DMS53 treated with DMSO at 0.1 percent for 48 hours (cell line): ENCODE measurements at regions not wholly inside any gene's neighbourhood (a gene's known extent, or its start where the extent isn't known, plus 50 kb on each side); places are given as distances from the start of the nearest gene placed in this dataset.
A peak's percentile ranks its signal among the peaks of the same experiment; 100 is the strongest.

Source experiments
- DNase-seq: peaks from one replicate; lab custom pipeline; 2025; ENCODE audit not compliant: unreplicated experiment; lab: John Stamatoyannopoulos, UW

DNA sequence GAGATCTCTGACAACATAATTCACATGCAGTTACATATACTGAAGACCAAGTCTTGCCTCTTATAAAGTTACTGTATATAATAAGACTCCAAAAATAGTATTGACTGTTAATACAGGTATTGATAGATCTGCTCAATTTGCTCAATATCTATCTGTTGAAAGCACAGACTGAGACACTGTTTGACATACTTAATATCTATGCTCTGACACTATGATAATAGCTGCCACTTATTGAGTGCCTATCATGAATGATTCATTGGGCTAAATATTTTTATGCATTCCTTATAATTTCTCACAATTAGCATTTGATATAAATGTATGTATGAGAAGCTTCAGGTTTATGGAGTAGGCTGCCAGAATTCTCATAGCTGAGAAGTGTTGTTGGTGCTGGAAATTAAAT is 1600.9 kb upstream of the IGFBP7 start:
- no peak for DNase-seq

DNA sequence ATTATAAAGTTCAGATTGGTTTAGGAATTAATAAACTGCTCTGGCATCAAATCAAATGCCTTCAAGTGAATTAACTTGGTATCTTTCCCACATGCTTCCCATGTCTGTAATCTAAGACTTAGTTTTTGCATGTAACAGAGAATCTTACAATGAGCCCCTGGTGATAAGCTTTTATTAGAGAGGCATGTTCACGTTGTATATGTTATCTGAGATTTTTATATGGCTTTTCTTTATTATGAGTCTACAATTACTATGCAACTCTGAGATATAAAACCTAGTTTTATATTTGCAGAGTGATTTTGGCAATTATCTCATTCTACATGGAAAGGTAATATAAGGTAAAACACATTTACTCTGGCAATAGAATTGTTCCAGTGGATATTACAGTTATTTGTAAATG is 1578.4 kb upstream of the IGFBP7 start:
- DNase-seq: no peak

DNA sequence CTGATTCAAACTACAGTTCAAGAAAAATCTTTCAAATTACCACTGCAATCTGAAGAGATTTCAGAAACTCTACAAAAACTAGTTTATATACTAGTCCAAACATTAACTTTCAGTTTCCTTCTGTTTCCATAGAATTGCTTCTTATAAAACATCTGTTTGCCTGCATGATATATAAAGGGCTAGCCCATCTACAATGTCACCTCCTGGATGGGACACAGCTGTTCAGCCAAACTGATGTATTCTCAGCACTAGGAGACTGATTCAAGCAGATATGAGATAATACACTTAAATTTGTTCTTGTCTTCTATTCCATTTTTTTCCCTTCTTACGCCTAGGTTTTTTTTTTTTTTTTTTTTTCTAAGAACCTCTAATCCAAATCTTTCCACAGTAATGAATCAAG is 1569.7 kb upstream of the IGFBP7 start:
- DNase-seq: no peak

DNA sequence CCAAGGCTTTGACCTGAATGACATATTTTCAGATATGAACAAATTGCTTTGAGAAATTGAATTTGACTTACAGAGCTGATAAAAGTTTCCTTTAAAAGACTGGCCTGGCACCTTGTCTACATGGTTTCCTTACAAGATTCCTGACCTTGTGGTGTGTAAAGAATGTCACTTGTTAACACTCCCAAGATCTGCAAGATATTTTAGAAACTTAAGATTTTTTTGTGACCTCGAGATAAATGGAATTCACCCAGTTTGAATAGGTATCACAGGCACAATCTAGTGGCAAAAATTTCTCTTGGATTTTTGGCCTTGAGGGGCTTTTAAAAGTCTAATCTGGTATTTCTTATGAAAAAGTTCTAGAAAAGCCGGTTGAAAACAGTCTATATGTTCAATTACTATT is 1568.9 kb upstream of the IGFBP7 start:
- DNase-seq: no peak

DNA sequence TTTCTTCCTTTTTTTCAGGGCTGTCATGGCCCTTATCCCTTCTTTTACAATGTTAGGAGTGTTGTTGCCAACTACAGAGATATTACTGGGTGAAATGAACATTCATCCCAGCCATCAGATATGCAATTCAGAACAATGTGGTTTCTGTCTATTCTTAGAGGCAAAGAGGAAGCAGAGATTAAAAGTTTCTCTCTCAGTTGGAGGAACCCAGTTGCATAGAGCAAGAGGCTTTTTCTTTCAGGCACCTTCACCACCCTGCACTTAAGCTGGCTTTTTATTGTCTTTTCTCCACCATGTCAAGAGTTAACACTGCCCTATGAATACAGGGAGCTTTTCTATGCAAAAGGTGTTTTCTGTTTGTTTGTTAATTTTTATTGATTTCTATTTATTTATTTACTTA is 1559.6 kb upstream of the IGFBP7 start:
- DNase-seq: no peak

DNA sequence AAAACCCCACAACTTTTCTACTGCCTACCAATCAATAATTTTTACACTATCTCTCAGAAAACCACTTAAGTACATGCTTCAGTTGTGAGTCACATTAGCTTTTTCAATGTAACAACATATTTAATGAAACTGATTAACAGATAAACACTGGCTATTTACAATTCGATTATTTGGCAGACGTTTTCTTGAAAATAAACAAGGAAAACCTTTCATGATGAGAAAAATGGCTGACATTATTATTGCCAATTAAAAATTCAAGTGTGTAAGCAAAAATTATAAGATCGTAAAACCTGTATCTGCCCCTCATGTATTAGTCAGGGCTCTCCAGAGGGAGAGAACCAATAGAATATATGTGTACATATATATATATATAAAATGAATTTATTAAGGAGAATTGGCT is 1555.5 kb upstream of the IGFBP7 start:
- no peak for DNase-seq

DNA sequence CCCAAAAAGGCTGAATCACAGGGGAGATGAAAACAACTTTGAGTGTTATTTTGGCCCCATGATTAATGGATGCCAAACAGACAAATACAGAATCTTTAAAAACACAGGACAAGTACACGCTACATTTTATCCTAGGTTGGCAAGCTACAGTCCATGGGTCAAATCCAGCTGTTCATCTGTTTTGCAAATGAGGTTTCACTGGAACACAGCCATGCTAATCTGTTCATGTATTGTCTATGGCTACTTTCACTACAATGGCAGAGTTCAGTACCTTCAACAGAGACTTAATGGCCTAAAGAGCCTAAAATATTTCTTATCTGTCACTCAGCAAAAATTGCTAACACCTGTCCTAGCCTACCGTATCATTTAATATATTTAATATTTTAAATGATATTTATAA is 1548.5 kb upstream of the IGFBP7 start:
- no peak for DNase-seq

DNA sequence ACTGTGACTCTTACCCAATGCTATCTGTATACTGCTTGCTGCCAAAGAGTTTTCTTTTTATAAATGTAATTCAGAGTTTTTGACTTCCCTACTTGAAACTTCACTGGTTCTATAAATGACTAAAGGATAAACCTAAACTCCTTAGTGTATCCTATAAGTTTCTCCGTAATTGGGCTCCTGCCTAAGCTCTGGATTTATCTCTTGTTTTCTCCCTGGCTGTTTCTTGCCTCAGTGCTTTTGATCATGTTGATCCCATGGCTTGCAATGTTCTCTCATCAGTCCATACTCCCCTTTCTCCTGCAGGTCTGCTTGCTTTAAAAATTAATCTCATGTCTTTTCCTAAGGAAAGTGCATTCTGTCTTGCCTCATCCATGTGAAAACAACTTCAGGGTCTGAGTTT is 1543.1 kb upstream of the IGFBP7 start:
- DNase-seq: no peak

DNA sequence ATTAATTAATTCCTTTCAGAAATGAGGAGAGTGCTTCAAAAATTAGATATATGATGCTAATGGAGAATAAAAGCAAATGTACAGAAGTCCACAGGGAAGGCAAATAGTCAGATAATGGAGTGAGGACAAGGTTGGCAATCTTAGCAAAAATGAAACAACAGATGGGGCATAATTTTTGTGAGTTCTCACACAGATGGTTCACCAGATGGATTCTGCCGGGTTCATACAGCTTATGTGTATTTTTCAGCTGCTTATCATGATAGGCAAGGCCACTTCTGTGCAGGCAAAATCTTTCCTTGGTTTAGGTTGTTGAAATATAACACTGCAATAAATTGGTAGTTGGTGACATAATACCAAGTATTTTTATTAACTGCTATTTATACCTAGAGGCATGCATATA is 1539.0 kb upstream of the IGFBP7 start:
- DNase-seq: no peak

DNA sequence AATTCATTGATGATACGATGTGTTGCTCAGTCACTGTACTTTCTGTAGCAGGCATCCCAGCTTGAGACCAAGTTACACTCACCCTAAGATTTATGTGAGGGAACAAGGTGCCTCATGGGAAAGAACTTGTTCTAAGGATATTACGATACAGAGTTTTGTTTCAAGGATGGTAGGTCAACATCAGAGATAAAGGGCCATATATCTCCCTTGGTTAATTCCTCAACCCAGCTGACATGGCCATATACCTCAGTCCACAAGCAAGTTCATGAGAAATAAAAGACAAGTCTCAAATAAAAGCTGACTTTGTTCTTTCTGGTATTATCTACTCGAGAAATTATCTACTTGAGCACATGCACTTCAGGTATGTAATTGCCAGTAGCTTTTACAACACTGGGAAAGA is 1535.9 kb upstream of the IGFBP7 start:
- DNase-seq: no peak

DNA sequence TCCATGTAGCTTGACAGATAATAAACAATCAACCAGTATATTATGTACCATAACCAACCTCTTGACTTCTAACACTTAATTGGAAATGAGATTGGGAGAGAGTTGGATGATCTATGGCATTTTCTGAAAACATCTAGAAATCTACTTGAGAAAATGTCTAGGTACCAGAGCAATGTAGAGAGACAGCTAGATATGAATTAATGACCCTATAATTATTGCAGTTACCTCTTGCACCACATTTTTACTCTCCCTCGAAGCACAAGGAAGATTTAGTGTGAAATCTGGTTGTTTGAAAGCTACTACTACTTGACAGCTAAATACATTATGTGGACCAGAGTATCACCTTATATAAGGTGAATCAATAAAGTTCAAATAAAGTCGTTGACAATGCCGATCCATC is 1534.4 kb upstream of the IGFBP7 start:
- DNase-seq: no peak

DNA sequence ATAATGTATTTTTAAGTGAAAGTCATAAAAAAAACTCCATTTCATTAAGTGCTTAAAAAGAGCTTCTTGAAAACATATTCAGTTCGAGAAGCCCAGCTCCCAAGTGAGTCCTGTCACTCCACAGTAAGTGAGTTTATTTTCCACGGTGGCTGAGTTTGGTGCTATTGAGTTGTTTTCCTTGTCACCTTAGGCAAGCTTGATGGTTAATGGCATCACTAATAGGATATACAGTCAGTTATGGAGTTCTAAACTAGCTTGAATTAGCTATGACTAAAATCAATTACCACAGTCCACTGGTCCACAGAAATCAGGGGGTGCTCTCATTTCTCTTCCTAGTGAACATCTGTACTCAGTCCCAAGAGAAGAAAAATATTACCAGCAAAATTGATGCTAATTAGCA is 1526.2 kb upstream of the IGFBP7 start:
- no peak for DNase-seq

DNA sequence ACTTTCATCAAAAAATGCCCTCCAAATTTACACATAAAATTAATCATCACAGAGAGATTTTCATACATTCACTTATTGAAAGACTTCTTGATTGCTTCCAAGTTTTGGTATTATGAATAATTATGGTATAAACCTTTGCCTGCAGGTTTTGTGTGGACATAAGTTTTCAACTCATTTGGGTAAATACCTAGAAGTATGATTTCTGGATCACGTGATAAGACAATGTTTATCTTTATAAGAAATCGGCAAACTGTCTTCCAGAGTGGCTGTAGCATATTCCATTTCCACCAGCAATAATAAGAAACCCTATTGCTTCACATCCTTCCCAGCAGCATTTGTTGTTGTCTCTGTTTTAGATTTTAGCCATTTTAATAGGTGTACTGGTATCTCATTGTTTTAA is 1507.0 kb upstream of the IGFBP7 start:
- DNase-seq: no peak

DNA sequence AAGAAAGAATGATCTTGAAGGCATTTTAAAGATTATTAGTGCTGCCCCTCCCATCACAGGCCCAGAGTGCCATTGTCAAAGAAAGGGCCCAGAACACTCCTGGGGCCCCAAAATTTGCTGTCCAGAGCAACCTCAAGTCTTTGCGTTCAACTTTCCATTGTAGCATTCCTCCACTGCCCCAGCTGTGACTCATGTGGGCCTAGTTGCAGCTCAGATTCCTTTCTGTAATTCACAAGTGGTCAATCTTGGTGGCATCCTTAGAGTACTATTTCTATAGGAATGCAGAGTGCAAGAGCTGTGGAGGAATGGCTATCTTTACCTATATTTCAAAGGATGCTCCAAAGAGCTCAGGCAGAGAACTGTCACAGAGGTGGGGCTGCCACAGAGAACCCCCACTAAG is 1500.8 kb upstream of the IGFBP7 start:
- no peak for DNase-seq

DNA sequence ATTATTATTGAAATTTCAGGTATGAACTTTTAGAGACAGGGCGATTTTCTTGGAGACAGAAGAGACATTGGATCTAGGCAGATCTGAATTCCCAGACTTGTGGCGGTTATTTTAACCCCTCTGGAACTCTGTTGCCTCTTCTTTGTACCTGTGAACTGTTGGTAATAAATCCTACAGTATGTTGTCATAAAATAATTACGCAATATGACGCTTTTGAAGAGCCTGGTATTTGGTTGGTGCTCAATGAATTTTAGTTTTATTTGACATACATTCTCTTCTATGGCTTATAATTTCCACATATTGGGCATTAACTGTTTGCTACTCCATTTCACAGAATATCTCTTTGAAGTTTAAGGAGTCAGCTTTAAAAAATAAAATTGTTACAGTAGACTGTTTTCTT is 1496.1 kb upstream of the IGFBP7 start:
- no peak for DNase-seq

DNA sequence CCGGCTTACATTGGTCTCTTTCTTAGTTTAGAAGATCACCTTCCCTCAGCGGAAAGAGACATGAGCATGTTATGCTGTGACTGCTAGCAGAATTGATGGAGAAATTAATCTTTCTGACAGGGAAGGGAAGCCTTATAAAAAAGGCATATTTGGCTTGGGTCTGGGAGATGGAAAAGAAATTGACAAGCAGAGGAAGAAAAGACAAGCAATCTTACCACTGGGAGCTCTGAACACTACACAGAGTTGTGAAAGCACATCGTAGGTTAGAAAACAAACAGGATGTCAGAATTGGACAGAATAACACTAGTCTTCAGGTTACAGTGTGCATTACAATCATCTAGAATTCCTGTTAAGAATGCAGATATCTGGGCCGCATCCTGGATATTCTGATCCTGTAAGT is 1493.8 kb upstream of the IGFBP7 start:
- DNase-seq: no peak

DNA sequence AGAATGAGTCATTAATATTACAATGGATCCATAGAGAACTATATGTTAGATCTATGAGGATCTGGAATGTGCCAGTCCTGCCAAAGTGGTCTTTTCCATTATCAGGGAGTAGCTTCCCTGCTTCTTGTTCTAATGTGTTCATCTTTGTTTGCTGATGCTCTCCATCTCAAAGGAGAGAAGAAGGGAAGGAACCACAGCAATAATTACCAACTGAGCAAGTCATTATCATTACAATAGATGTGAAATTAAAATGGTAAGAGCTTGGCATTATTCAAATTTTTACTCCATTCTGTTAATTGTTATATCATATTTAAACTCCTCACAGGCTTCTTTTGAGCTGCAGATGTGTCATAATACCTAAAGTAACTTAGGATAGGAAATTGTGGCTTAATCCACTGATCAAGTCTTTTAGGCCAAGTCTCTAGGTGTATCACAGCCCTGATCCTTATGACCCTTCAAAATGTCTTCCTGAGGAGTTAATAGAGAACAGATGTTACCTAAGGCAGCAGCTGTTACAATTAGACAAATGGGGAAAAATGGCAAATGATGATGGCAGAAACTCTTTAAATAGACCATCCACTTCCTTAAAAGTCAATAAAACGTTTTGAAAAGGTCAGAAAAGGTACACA is 1492.7 kb upstream of the IGFBP7 start:
- peak; percentile 11 for DNase-seq

DNA sequence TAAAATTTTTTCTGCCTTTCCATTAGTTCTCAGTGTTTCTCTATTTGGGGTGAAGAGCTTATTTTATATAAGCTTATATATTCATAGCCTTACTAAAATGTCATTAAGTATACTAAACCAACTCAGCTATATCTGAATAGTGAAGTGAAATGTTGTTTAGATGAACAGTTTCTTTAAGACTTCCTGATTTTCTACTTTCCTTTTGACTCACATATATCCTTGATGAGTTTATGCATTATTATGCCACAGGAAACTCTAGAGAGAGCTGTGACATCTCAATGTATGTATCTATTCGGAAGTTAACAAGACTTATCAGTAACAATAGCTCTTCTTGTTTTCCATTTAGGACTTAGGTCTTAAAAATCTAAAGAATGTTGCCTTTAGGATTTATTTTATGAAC is 1491.8 kb upstream of the IGFBP7 start:
- DNase-seq: no peak

DNA sequence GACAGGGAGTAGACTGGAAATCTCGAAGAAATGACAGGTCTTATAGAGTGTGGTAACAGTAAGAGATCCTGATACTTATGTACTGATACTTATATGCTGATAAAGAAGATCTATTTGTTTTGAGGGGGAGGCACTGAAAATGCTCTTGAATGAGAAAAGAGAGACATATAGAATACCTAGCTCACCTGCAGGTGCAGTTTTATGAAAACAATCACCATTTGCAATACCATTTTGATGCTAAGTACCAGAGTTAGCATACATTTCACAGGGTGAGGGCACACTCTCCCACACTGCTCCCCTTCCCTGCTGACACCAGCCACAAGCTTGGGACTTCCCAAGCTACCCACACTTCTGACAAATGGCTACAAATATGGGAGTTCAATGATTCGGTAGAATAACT is 1490.1 kb upstream of the IGFBP7 start:
- DNase-seq: no peak

DNA sequence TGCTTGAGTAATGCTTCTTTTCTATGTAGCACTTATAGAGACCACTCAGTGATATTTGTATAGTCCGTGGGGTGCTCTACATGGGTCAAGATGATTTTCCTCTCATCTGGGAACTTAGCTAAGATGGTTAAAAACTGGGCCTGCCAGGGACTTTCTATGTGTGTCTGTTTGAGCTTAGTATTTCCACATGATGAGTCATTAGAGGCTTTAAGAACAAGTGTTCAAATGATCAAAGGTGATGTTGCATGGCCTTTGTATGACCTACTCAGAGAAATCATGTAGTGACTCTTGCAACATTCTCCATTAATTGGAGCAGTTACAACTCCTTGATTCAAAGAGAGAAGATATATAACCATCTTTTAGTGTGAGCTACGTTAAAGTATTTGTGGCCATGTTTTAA is 1480.5 kb upstream of the IGFBP7 start:
- DNase-seq: peak; percentile 35

DNA sequence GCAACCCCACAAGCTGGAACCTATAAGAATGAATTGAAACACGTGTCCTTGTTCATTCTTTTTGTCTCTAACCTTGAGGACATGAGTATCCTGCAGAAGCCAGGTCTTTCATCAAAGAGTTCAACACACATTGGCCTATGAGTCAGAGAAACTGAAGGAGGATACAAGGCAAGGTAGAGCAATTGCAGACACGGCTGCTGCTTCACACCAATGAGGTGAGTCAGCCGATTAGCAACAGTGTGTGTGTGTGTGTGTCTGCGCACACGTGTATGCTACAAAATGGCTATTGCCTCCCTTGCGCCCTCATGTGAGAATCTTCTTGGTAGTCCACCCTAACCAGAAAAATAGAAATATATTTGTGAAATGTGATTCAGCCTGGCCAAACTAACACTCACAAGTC is 1477.7 kb upstream of the IGFBP7 start:
- peak; percentile 27 for DNase-seq

DNA sequence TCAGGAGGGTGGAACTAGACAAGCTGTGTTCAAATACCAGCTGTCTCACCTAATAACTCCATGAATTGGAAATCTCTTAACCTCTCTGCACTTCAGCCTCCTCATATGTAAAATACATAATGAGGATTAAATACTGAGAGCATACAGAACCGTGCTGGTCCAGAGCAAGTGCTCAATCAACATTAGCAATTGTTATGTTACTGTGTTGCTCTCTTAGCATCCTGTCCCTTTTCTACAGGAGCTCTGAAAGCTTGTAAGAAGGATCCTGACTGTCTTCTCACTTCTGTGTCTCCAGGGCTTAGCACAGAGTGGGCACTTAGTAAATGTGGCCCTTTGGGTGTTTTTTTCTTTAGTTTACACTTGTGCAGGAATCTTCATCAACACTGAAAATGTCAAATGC is 1456.1 kb upstream of the IGFBP7 start:
- DNase-seq: no peak

DNA sequence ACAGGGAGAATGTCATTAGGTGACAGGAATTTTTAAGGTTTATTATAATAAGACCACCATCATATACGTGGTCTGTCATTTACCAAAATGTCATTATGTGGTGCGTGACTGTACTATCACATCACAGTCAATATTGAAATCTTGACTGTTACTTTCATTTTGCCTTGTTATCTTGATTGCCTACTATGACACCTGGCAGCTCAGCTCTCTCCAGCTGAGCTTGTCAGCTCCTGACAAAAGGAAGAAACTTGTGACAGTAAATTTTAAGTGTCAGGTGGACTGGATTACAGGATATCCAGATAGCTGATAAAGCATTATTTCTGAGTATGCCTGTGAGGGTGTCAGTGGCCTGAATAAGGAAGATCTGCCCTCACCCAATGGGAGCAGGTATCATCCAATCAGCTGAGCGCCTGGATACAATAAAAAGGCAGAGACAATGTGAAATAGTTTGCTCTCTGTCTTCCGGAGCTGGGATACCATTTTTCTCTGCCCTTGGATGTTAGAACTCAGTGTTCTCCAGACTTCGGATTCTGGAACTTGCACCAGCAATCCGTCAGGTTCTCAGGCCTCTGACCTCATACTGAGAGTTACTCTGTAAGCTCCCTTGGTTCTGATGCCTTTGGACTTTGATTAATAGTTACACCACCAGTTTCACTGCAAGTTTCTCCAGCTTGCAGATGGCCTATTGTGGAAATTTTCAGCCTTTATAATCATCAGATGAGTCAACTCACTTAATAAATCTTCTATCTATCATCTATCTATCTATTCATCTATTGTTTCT is 1454.7 kb upstream of the IGFBP7 start:
- DNase-seq: no peak
